NCI-H460 (cell line): ENCODE measurements at regions not wholly inside any gene's neighbourhood (a gene's known extent, or its start where the extent isn't known, plus 50 kb on each side); places are given as distances from the start of the nearest gene placed in this dataset.
"Not testable (repeated sequence)": the region's sequence is repeated elsewhere in the genome, so short reads cannot be mapped to it uniquely, and the experiment has no call there.

Source experiments
- DNase-seq: peaks from one replicate; pipeline ENCODE4 v3.0.0-alpha.2; 2016; ENCODE audit warnings: low read depth; ENCODE audit errors: extremely low read depth

- DNase-seq, result no peak
Observed at GRCh38 chr3:106294121-106294520, 425.3 kb upstream of the CBLB start.

GRCh38 chr3:106296062-106296461 lies 427.2 kb upstream of the CBLB start:
- DNase-seq, result no peak

- DNase-seq, result no peak
Observed at GRCh38 chr3:106299300-106300098, 430.7 kb upstream of the CBLB start.

- no peak for DNase-seq
Observed at GRCh38 chr3:106302451-106303221, 433.8 kb upstream of the CBLB start.

- DNase-seq, result no peak
Observed at GRCh38 chr3:106303766-106304165, 435.0 kb upstream of the CBLB start.

- no peak for DNase-seq
Observed at GRCh38 chr3:106305127-106305526, 436.3 kb upstream of the CBLB start.

- no peak for DNase-seq
Observed at GRCh38 chr3:106305882-106306435, 437.1 kb upstream of the CBLB start.

GRCh38 chr3:106309274-106309673 lies 440.5 kb upstream of the CBLB start:
- DNase-seq, result no peak

GRCh38 chr3:106309798-106310197 lies 441.0 kb upstream of the CBLB start:
- not testable (repeated sequence) for DNase-seq

- no peak for DNase-seq
Observed at GRCh38 chr3:106317141-106318055, 448.6 kb upstream of the CBLB start.

GRCh38 chr3:106321438-106321837 lies 452.6 kb upstream of the CBLB start:
- not testable (repeated sequence) for DNase-seq

GRCh38 chr3:106323586-106323985 lies 454.8 kb upstream of the CBLB start:
- no peak for DNase-seq

- DNase-seq, result no peak
Observed at GRCh38 chr3:106326941-106327695, 458.3 kb upstream of the CBLB start.

- DNase-seq, result no peak
Observed at GRCh38 chr3:106327696-106328025, 458.8 kb upstream of the CBLB start.

- DNase-seq, result no peak
Observed at GRCh38 chr3:106328224-106328623, 459.4 kb upstream of the CBLB start.

- DNase-seq, result no peak
Observed at GRCh38 chr3:106329521-106329920, 460.7 kb upstream of the CBLB start.

- no peak for DNase-seq
Observed at GRCh38 chr3:106331636-106332035, 462.8 kb upstream of the CBLB start.

GRCh38 chr3:106332129-106332528 lies 463.3 kb upstream of the CBLB start:
- DNase-seq, result no peak

GRCh38 chr3:106332884-106333283 lies 464.1 kb upstream of the CBLB start:
- DNase-seq, result no peak
